ENCODE measurements at regions not wholly inside any gene's neighbourhood (a gene's known extent, or its start where the extent isn't known, plus 50 kb on each side); places are given as distances from the start of the nearest gene placed in this dataset.

DNA sequence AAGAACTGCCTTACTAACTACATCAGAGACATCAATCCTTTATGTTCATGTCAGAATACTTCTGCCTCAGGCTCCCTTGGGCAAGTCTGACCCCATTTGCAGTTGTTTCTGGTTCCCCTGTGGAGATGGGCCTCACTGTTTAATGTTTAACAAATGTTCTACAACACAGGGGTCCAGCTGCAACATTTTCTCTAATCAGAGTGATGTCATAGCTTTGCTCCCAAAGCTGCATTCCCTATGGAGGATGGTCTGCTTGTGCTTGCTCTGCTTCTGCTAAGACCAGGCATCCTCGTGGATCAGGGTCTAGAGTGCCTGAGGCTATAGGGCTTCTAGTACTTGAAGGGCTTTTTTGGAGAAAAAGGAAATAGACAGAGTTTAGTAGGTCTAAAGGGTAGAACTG is 1071.2 kb downstream of the TTLL7 start:
- no peak for DNase-seq

DNA sequence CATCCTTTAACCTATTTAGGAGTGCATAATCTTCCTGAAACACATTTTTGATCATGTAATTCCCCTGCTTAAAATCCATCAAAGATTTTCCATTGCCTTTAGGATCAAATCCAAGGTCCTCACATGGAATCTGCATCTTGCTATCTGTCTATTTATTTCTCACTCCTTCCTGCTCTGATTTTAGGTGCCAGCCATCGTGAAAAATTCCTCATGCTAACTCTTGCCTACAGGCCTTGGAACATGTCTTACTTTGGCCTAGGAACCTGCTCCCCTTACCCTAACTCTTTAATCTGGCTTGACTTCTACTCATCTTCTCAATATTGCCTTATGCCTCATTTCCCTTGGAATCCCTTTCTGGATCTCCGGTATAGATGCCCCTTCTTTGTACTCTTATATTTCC is 1074.3 kb downstream of the TTLL7 start:
- DNase-seq: no peak

DNA sequence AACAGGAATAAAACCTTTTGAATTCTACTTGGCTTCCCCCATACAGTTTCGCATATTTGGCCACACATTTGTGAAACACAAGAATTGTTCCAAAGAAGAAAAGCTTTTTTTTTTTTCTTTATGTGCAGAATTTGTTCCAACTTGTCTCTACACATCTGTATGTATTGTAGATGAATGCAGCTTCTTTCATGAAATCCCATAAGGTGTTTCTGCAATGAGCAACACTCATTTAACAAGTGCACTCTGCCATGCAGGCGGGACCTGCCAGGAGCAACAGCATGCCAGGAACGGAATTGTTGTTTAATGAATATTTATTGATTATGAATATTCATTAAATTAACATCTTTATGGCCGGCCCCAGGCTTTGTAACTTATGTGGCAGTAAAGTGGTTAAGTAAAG is 1075.0 kb downstream of the TTLL7 start:
- no peak for DNase-seq

DNA sequence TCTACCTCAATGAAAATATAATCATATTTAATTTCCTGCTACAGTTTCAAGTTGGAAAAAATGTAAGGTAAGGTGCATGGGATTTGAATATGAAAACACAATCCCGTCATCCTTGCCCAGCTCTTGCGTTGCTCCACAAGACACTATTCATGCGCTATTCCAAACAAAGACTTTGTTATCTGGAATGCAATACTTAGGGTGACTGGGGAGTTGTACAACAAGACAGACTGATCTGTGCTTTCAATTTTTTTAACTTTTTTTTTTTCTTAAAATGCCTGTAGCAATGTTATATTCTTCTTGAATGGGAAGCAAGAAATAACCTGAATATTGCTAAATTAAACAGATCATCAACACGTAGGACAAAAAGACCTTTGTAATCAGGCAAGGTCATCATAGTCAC is 1077.2 kb downstream of the TTLL7 start:
- DNase-seq: no peak

DNA sequence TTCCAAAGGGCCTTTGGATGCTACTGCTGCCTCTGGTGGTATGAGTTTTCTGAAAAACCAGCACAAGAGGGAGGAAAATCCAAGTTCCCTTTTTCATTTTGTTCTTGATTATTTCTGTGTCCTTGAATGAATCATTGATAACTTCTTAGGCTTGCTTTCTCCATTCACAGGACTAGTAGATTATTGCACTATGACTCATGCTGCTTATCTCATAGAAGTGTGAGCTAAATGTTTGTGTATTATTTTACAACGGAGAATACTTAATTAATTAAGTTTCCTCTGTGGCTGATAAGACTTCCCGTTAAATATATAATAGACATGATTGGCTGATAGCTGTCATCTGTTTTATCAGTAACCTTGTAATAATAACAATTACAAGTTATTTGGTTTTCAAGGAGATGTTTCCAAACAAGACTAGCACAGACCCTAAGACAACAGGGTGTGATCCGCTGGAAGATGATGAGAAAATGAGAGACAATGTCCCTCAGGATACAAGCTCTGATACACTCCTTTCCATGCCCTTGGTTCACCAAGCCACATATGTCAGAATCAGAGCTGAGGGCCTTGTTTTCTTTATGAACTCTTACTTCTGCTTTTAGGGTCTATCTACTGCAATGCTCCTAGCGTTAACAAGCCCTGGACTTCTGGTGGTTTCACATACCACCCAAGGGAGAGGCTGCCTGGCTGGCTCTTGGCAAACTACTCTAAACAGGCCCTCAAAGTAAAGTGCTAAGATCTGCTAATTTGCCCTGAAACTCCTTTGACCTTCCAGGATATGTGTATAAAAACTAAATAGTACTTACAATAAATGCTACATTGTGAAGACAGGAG is 1078.3 kb downstream of the TTLL7 start:
- DNase-seq: no peak

DNA sequence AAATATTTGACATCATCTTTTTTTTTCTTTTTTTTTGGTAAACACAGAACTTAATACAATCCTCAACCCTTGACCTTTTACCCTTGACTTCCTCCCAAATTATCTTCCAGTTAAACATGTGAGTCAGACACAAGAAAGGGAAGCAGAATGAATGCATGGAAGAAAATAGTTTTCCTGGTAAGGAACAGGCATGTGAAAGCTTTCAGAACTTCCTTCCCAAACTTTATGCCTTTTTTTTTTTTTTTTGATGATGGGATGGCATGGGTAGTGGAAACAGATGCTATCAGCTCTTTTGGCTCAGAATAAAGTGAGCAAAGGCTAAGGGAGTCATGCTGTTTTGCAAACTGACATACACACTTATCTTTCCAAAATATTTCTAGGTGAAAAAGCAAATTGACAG is 1079.1 kb downstream of the TTLL7 start:
- no peak for DNase-seq

DNA sequence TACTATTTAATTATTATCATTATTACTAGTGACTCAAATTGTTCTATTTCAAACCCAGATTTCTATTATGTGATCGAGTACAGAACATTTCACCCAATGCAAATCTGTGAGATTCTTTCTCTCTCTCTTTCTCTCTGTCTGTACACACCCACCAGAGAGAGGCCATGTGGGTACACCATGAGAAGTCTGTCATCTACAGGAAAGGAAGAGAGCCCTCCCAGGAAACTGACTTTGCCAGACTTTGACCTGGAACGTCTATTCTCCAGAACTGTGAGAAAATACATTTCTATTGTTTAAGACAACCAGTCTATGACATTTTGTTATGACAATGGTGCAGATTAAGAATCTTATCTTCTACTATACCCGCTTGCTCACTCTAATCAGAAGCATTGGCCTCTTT is 1091.6 kb downstream of the TTLL7 start:
- no peak for DNase-seq

DNA sequence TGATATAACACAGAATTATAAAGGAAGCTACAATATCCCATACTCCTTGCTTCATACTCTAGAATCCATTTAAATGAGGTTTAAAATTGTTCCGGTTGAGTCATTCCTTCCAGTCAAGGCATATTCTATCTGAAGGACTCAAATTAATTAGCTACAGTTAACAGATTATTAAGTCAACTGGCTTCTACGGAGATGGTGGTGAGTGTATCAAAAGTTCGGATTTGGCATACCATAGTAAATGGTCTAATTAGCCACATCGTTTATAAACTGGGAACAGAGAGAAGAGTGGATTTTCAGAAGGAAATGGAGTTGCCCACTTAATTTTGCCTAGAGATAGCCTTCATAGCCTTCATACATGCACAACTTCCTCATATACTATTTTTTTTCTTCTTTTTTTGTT is 1095.3 kb downstream of the TTLL7 start:
- DNase-seq: no peak

DNA sequence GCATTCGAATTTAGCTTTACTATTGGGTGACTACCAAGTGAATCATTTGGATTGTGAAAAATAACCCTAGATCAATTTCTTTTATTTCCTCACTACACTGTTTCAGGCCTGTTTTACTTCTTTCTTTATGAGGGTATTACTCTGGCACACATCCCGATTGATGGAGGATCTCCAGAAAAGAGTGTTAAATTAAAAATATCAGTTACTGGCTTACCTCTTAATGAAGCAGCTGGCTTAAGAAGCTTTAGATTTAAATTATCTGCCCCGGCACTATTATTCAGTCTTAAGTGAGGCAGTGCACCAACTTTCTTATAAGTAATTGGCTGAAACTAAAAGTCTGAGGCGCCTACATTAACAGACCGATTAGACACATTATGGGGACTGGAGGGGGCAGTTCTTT is 1097.4 kb downstream of the TTLL7 start:
- DNase-seq: no peak

DNA sequence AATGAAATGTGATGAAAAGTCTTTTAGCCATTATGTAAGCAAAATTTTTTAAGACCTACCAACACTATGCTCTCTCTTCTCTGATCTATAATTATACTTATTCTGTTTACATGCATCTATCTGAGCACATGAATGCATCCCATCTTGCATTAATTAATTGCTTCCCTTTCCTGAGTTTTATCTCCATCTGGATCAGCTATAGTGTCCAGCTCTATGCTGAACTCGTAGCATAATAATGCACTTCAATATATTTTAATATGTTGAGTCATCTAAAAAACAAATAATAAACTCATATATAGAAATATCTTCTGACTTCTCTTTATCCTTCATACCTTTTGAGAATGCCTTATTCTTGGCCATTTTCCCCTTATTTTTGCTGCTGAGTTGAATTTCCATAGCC is 1097.8 kb downstream of the TTLL7 start:
- no peak for DNase-seq

DNA sequence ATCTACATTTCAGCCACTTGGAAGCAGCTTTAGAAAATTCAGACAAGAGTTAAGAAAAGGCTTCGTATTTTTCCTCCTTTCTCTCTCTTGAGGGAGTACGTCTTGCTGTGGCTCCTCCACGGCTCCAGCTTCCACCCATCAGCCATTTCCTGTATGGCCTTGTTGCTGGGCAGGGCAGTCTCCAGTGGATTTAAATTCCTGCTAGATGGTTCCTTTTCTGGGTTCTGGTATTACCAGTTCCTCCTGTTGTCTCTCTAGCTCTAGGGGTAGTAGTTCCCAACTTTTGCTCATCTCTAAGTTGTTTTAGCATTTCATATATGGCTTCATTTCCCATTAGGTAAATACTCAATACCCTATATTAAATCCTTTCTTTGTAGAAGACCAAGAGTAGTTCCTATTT is 1098.3 kb downstream of the ADGRL2 start:
- no peak for DNase-seq

DNA sequence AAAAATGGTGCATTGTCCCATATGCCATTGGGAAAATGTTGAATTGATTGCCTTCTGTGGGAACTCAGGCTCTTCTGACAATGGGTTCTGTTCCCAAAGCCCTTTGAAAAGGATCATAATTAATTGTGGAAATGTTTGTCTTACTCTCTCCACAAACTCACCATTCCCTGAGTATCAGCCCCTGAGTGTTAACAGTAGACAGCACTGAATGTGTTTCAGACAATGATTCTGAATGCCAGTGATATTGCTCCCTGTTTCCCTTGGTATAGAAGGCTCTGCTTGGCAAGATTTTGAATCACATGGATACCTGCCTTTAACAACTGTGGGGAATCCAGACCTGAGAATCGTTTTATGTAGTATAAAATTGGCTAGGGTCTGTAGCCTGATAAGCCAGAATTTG is 1096.8 kb downstream of the ADGRL2 start:
- DNase-seq: no peak

DNA sequence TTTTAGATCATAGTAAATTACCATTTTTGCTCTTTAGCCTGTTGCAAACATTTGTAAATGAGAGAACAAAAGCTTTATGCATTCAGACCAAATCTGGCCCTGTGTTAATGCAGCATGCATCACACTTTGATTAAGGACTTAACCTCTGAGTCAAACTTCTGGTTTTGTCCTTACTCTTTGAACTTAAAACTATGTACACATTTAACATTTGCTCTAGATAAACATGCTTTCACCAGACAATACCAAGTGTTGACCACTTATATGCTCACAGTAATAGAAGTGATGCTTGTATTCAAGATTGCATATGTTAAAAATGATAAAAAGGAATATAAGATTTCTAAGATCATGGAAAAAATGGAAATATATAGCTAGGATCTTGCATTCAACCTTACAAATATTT is 1095.3 kb downstream of the ADGRL2 start:
- DNase-seq: no peak

DNA sequence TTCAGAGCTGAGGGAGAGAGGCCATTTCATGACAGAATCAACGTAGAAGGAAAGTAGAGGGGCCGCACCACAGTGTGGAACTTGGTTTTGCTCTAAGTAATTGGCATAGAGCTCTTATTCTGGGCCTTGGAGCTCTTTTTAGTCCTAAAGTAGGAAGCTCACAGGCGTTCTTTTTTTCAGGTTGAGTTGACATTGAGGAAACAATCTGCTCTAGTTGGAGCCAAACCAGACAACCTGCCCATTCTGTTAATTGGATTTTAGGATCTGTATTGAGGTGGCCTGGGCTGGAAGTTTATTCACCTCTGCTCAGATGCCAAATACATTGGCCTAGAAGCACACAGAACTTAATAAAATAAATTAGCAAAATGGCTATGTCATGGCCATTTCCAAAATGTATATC is 1093.9 kb downstream of the ADGRL2 start:
- DNase-seq: no peak

DNA sequence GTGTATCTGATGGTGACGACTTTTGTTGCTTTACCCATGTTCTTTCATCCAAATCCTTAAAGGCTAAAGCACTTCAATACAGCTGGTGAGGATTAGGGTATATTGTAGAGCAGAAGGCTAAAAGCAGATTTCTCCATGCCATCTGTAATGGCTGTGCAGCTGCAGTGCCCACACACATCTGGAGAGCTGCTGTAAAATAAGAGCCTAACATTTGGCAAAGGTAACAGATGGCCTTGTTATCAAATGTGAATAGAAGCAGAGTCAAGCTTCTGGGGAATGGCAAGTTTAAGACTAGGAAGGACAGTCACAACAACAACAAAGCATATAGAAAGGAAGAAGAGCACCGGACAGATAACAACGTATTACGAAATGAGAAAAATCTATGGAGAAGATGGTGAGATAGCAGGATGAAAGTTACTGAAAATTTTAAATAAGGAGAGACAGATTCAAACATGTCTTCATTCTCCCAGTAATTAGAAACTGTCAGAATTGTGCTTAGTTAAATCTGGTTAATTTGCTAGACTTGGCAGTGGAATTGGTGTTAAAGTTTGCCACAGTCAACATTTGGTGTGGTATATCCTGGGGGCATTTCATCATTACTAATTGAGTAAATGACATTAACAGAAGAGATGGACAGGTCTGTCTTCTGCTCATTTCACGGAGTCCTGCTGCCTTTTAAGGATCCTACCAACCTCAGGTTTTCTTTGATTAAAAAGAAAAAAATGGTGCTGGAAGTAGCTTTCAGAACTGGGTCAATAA is 1093.2 kb downstream of the ADGRL2 start:
- no peak for DNase-seq

DNA sequence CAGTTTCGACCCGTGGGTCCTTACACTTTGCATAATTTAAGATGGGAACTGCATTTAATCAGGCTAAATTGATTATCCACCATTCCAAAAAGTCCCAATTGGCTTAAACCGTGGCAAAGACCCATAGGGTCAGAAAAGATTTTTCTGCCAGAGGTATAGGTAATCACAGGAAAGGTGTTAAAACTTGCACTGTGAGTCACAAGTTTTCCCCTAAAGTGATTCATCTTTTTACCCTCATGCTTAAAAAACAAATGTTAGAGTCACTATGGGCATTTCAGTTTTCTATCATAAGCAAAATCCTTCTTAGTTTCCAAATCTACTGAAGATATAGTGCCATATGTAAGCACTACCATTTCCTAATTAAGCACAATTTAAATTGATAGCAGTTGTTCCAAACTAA is 1079.8 kb downstream of the ADGRL2 start:
- DNase-seq: no peak

DNA sequence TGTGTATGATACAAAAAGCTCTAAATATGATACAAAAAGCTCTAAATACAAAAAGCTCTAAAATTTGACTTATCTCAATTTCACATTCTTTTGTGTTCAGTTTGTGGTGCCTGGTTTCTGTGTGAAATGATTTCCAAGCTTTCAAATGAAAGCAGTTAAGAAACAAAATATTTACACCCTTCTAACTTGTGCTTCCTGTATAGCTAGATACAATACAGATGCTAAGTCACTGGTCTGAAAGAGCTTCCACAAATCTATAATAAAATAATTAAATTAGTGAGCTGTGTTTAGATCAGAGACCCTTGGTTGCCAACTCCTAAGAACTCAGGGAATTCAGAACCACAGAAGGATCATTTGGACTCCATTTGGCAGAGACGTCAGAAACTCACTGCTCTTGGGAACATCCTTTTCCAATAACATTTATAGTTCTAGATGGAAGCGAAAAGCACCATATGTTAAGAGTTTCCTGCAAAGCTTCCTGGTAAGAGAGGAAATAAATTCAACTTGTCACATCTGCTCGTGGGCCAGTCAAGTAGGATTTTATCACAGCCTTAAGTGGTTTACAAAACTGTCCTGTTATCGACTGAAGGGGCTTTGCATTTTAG is 1079.1 kb downstream of the ADGRL2 start:
- DNase-seq: no peak

DNA sequence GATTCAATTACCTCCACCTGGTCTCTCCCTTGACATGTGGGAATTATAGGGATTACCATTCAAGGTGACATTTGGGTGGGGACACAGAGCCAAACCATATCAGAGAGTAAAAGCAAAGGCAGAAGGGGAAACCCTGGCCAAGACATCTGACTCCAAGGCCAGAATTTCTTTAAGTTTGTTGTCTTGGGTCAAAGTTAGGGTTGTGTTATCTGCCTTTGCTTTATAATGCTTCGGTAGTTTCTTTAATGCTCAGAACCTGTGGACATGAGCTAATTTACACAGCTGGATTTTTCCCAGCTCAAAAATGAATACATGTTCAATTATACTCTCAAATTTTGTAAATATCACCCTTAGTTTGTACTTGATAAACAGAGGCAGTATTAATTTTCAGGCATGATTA is 1074.4 kb downstream of the ADGRL2 start:
- DNase-seq: no peak

DNA sequence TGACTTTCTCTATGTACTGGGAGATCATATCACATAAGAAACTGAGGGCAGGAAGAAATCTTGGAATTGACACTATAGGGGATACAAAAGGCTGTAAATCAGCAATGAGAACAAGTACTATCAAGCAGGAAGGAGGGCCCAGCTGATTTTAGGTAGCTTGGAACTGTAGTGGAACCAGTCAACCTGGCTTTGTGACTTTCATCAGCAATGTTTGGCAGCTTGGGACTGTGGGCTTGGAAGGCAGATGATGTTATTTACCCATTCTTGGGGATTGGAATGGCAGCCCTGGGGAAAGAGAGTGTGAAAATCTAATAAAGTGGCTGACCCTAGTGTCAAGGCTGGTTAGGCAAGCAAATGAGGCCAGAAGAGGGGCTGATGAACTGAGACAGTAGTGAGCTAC is 1073.3 kb downstream of the ADGRL2 start:
- no peak for DNase-seq

DNA sequence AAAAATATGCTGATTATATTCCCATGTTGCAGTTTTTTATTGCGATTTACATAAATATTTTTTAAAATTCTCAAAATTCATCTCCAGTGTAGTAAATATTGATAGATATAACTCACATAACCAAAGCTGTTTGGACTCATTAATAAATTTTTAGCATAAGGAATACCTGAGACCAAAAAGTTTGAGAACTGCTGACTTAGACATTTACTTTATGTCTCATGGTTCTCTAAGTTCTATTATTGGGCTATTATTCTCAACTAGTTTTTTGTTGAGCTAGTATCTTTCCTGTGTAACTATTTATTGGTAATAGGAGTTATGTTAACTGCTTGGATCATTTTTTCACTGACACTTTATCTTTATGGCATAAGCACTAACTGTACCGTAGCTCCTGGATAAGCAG is 1069.6 kb downstream of the ADGRL2 start:
- no peak for DNase-seq

DNA sequence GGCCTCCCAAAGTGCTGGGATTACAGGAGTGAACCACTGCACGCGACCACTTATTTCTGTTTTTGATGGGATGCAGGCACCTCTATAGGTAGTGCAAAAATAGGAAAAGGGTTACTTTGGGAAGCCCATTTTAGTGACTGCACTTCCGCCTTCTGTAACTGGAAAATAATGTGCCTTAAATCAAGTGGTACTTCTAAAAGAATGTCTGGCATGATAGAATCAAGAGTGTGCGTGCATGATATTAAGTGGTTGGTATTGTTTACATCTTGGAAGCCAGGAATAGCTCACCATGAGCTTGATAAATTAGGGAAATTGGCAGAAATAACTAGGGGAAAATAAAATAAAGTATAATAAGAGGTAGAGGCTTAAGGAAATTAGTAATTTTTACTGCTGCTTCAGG is 1067.0 kb downstream of the ADGRL2 start:
- no peak for DNase-seq

DNA sequence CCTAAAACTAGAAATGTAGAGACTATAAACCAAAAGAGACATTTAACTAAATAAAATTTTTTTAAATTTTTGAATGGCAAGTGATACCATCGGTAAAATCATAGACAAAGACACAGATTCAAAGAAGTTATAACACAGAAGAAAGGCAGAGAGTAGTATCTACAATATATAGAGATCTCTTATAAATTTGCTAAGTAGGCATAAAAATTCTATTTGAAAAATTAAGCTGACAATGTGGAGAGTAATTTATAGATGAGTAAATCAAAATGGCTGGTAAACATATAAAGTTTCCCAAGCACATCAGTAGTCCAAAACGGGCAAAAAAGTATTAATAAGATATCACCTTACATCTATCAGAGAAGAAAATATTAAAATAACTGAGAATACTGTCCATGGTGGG is 1061.0 kb downstream of the ADGRL2 start:
- no peak for DNase-seq

DNA sequence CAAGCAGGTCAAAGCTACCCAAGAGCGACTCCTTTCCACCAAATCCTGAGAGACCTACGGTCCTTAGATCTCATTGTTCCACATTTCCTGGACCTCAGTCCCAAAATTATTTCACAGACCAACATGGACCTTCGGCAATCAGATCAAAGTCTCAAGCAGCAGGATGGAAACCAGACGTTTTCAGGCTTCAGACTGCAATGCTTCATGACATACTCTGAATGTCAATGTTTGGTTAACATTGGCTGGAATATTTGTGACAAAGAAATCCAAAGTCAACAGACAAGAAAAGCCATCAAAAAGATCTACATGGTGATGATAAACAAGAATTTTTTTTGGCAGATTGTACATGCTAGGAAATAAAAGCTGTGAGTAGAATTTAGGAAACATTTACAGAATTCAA is 1057.3 kb downstream of the ADGRL2 start:
- DNase-seq: no peak

DNA sequence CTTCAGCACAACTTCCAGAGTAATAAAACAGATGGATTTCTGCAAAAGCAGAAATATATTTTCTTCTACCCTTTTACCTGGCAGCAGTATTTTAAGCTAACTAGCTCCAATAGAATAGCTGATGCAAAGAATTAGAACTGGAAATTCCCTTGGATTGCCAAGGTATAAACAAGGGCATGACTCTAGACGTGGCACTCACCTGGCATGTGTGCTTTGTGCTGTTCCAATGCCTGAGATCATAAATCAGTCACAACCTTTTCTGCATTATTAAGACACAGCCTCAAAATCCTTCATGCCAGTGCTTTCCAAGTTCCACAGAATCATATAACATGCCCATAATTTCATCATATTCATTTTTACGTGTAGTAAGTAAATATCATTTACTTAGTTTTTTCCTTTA is 1048.7 kb downstream of the ADGRL2 start:
- DNase-seq: no peak

Data from CD4-positive, alpha-beta T cell treated with Interleukin-15 for 1 hour (primary cell).